WERI-Rb-1 (cell line): ENCODE measurements at regions not wholly inside any gene's neighbourhood (a gene's known extent, or its start where the extent isn't known, plus 50 kb on each side); places are given as distances from the start of the nearest gene placed in this dataset.

Experiments
- DNase-seq: peaks from one replicate; pipeline ENCODE4 v3.0.0-alpha.2; 2020
- H3K27ac ChIP-seq: fragments of 250-450 bp; sonication (Bioruptor Pico); 2 replicates; pipeline ENCODE4 v1.5.1; 2020; ENCODE audit warnings: mild to moderate bottlenecking, moderate library complexity
- H3K27me3 ChIP-seq: fragments of 250-450 bp; sonication (Bioruptor Pico); 2 replicates; pipeline ENCODE4 v1.5.1; 2021; ENCODE audit warnings: mild to moderate bottlenecking, low read depth, moderate library complexity; ENCODE audit not compliant: insufficient read depth, severe bottlenecking
- H3K36me3 ChIP-seq: fragments of 250-450 bp; sonication (Bioruptor Pico); 2 replicates; pipeline ENCODE4 v1.5.1; 2020; ENCODE audit warnings: mild to moderate bottlenecking, moderate library complexity
- H3K4me3 ChIP-seq: 2 replicates; pipeline ENCODE4 v1.5.1; 2011; ENCODE audit warnings: low read depth, mild to moderate bottlenecking, control low read depth, low read length
- H3K9me3 ChIP-seq: fragments of 250-450 bp; sonication (Bioruptor Pico); 2 replicates; pipeline ENCODE4 v1.5.1; 2021; ENCODE audit warnings: mild to moderate bottlenecking, moderate library complexity; ENCODE audit not compliant: severe bottlenecking
- TF ChIP-seq, protein P1 (sequence below): IDR thresholded peaks from 2 replicates; pipeline ENCODE4 v1.5.1; 2011; ENCODE audit warnings: low read depth, mild to moderate bottlenecking, control low read depth, inconsistent platforms, low read length

DNA sequence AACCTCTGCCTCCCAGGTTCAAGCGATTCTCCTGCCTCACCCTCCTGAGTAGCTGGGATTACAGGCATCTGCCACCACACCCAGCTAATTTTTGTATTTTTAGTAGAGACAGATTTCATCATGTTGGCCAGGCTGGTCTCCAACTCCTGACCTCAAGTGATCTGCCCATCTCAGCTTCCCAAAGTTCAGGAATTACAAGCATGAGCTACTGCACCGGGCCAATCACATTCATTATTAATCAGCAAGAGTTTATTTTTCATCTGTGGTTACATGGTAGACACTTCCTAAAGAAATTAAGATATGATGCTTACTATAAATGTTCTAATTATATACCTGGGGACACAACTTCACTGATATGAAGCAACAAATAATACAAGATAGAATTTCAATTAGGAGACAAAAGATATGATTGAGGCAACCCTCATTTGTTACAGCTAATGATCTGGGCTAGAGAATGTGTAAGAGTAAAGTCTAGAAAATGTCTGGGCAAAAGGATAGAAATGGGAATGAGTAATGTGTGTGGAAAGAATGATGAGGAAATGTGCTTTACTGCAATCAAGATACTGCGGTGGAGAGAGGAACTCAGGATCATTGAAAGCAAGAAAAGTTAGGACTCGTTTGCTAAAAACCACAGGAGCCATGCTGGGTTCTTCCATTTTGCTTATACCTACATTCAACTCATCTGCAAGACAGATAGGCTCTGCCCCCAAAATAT, 366.8 kb downstream of the ZIC1 start:
- Histone ChIP-seq H3K9me3 (no peaks in the 10 kb centered on the region), H3K4me3 (no peak overlapping the region), H3K36me3 (no peaks in the 10 kb centered on the region), H3K27ac (no peak overlapping the region), H3K27me3 (no peaks in the 10 kb centered on the region)
- DNase-seq = no peak
- TF ChIP-seq, protein P1, sequence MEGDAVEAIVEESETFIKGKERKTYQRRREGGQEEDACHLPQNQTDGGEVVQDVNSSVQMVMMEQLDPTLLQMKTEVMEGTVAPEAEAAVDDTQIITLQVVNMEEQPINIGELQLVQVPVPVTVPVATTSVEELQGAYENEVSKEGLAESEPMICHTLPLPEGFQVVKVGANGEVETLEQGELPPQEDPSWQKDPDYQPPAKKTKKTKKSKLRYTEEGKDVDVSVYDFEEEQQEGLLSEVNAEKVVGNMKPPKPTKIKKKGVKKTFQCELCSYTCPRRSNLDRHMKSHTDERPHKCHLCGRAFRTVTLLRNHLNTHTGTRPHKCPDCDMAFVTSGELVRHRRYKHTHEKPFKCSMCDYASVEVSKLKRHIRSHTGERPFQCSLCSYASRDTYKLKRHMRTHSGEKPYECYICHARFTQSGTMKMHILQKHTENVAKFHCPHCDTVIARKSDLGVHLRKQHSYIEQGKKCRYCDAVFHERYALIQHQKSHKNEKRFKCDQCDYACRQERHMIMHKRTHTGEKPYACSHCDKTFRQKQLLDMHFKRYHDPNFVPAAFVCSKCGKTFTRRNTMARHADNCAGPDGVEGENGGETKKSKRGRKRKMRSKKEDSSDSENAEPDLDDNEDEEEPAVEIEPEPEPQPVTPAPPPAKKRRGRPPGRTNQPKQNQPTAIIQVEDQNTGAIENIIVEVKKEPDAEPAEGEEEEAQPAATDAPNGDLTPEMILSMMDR = no peak

DNA sequence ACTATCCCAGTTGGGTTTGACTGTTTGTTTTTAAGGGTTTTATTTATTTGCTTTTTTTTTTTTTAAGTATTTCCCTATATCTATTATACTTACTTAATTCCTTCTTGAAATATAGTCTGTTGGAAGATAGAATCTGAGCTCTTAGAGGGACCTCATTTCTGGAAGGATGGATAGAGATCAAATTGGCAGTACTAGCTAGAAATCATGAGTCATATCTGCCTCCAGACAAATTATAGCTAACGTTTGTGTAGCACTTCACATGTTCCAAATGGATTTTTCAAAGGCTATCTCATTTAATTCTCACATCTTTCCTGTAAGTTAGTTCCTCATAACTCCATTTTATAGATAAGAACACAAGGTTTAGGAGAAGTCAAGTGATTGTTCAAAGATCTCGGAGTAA, 384.7 kb downstream of the ZIC1 start:
- Histone ChIP-seq H3K4me3 (no peak overlapping the region), H3K27ac (no peak overlapping the region), H3K36me3 (no peaks in the 10 kb centered on the region), H3K27me3 (no peaks in the 10 kb centered on the region), H3K9me3 (no peaks in the 10 kb centered on the region)
- TF ChIP-seq, protein P1 = no peak
- DNase-seq = no peak

DNA sequence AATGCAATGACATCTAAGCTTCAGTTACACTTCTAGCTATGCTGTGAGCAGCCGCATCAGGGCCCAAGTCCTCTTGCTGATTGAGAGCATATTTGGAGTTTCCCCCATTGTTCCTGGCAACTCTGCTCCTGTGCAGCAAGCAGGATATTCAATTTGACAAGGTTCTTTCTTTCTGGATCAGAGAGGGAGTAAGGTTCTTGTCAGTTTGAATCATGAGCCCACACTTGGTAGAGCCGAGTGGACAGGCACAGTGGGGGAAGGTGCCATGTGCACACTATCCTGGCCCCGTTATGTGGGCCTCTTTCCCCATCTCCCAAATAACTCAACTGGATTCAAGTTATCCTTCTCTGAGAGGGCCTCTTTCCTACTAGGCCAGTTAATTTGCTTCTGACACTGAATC, 385.4 kb downstream of the ZIC1 start:
- no peaks in the 10 kb centered on the region for H3K27me3 ChIP-seq
- DNase-seq = no peak
- no peaks in the 10 kb centered on the region for H3K9me3 ChIP-seq
- TF ChIP-seq, protein P1 = no peak
- no peak overlapping the region for H3K27ac ChIP-seq
- H3K36me3 ChIP-seq = no peaks in the 10 kb centered on the region
- no peak overlapping the region for H3K4me3 ChIP-seq

- TF ChIP-seq, protein P1 = no peak
- DNase-seq = no peak
- no peaks in the 10 kb centered on the region for H3K36me3 ChIP-seq
Observed at GRCh38 chr3:147795418-147795817, 386.3 kb downstream of the ZIC1 start.

GRCh38 chr3:147797095-147797494, 387.9 kb downstream of the ZIC1 start:
- Histone ChIP-seq H3K27me3 (no peaks in the 10 kb centered on the region), H3K9me3 (no peaks in the 10 kb centered on the region), H3K36me3 (no peaks in the 10 kb centered on the region), H3K27ac (no peak overlapping the region), H3K4me3 (no peak overlapping the region)
- TF ChIP-seq, protein P1 = no peak
- DNase-seq = no peak

More at GRCh38 chr3:147795418-147795817, 386.3 kb downstream of the ZIC1 start:
- Histone ChIP-seq H3K27ac (no peak overlapping the region), H3K27me3 (no peaks in the 10 kb centered on the region), H3K9me3 (no peaks in the 10 kb centered on the region), H3K4me3 (no peak overlapping the region)

GRCh38 chr3:147799601-147800000, 390.4 kb downstream of the ZIC1 start:
- no peaks in the 10 kb centered on the region for H3K9me3 ChIP-seq
- no peak for DNase-seq
- TF ChIP-seq, protein P1 = no peak
- no peaks in the 10 kb centered on the region for H3K27me3 ChIP-seq
- H3K36me3 ChIP-seq = no peaks in the 10 kb centered on the region
- H3K27ac ChIP-seq = no peak overlapping the region
- no peak overlapping the region for H3K4me3 ChIP-seq
